RWPE1 (cell line): ENCODE measurements at regions not wholly inside any gene's neighbourhood (a gene's known extent, or its start where the extent isn't known, plus 50 kb on each side); places are given as distances from the start of the nearest gene placed in this dataset.

Experiments
- CTCF ChIA-PET: fragments of 350-600 bp; sonication (Branson Sonifier 250); formaldehyde crosslinking; extraction: SDS; loops from one replicate; lab custom pipeline; 2021; lab: Yijun Ruan, JAX
- POLR2A ChIA-PET: fragments of 400-600 bp; formaldehyde crosslinking; extraction: SDS; loops from one replicate; lab custom pipeline; 2020; ENCODE audit warnings: antibody characterized with exemption; ENCODE audit not compliant: low non-redundant PET; lab: Yijun Ruan, JAX
- DNase-seq: peaks from one replicate; pipeline ENCODE4 v3.0.0; 2012; ENCODE audit warnings: low spot score
- H3K27ac ChIP-seq: fragments of 450-650 bp; 2 replicates; pipeline ENCODE4 v1.5.1; 2017
- TF ChIP-seq, protein P1 (sequence below): fragments of 450-650 bp; conservative IDR thresholded peaks from 2 replicates; pipeline ENCODE4 v1.5.1; 2017; ENCODE audit warnings: low read depth, mild to moderate bottlenecking

DNA sequence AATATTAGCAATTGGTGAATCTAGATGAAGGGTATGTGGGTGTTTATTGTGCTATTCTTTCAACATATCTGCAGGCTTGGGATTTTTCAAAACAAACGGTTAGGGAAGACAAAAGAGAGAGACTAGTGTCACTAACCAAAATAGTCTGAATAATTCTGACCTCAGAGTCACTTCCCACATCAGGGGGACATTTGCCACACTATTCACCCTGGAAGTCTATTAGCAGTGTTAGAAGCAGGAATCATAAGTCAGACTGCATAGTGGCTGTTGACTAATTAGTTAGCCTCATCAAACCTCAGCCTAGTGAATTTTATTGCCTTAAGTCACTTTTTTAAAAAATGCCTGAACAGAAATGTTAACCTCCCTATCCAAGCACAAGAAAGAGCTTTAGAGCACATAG lies 169.2 kb upstream of the RGMB start:
- POLR2A ChIA-PET: no interaction called here
- H3K27ac ChIP-seq: no peak overlapping the region

DNA sequence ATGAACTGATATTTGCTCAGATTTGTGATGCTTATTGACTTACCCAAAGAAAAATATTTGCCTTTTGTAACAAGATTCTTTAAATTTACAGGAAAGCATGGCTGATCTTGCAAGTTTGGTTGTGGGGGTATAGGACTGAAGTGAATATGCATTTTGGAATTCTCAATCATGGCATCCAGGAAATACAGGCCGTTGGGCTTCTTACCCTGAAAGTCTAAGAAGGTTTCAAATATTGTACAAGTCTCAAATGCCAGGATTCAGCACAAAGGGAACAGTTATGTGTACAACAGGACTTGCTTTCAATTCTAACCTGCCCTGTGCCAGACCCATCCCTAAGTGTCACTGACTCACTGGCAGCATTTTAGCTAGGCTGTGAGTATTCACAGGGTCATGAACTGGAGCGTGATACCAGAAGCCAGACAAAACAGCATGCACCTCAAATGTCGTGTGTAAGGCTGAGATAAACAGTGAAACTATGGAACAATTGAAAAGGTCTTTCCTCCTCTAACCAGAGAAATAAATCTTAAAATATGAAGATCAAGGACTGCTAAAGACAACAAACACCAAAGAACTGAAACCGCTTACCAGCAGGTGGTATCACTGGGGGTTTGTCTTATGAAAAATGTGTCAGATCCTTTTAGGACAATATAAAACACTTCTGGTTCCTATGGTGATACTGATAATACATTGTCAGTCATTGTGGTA lies 168.6 kb upstream of the RGMB start:
- POLR2A ChIA-PET: no interaction called here
- H3K27ac ChIP-seq: no peak overlapping the region
- TF ChIP-seq, protein P1, sequence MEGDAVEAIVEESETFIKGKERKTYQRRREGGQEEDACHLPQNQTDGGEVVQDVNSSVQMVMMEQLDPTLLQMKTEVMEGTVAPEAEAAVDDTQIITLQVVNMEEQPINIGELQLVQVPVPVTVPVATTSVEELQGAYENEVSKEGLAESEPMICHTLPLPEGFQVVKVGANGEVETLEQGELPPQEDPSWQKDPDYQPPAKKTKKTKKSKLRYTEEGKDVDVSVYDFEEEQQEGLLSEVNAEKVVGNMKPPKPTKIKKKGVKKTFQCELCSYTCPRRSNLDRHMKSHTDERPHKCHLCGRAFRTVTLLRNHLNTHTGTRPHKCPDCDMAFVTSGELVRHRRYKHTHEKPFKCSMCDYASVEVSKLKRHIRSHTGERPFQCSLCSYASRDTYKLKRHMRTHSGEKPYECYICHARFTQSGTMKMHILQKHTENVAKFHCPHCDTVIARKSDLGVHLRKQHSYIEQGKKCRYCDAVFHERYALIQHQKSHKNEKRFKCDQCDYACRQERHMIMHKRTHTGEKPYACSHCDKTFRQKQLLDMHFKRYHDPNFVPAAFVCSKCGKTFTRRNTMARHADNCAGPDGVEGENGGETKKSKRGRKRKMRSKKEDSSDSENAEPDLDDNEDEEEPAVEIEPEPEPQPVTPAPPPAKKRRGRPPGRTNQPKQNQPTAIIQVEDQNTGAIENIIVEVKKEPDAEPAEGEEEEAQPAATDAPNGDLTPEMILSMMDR: no peak
- no peak for DNase-seq
- CTCF ChIA-PET: no interaction called here

More for the DNA sequence above, 169.2 kb upstream of the RGMB start:
- DNase-seq: no peak
- TF ChIP-seq, protein P1: no peak
- CTCF ChIA-PET: no interaction called here

DNA sequence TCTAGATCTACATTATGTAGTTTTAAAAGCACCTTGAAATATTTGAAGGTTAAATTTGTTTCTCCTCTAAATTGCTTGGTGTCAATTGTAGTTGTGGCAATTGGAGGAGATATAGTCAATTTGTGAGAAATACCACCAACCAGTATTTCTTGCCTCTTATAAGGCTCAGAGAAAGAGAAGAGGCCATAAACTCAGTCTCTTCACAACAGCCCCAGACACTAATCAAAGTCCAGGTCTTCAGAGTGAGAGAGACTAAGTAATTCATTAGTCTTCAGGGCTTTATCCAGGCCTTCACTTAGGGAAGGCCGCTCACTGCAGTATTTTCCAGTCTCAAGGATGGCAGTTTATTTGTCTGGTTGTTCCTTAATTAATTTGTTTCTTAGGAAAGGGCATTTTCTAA lies 168.0 kb upstream of the RGMB start:
- no peak for DNase-seq
- CTCF ChIA-PET: no interaction called here
- no peak overlapping the region for H3K27ac ChIP-seq
- POLR2A ChIA-PET: no interaction called here
- TF ChIP-seq, protein P1: no peak

DNA sequence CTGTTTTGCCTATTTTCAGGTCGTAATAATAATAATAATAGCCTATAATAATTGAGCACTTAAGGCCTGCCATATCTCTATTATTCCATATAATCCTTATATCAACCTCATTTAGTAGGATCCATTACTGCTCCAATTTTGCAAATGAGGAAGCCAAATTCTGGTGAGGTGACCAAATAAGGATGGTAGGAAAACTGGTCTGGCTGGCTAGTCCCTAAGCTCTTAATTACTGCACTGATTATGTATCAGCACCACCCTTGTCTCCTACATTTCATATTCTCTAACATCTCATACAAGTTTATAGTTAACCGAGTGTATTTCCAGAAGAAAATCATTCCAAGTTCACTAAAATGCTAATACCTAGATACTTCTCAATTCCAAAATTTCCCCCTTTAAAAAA lies 166.5 kb upstream of the RGMB start:
- ChIA-PET CTCF (no interaction called here), POLR2A (no interaction called here)
- no peak for DNase-seq
- TF ChIP-seq, protein P1: no peak
- H3K27ac ChIP-seq: no peak overlapping the region

DNA sequence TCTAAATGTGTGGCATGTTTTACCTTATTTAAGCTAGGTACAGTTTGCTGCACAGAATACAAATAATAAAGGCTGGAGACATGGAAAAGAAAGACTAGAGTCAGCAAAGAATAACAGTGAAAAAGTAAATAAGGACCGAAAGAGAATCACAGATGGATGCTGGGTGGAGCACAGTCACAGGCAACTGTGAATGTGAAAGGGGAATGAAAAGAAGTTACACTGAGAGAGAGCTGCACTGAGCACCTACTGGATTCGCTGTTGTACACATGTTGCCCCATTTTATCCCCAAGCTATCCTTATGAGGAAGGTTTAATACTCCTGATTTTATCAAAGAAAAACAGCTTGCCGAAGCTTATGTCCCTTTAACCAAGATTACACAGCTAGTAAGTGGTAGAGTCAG lies 165.4 kb upstream of the RGMB start:
- DNase-seq: no peak
- TF ChIP-seq, protein P1: no peak
- POLR2A ChIA-PET: no interaction called here
- CTCF ChIA-PET: no interaction called here
- no peak overlapping the region for H3K27ac ChIP-seq

DNA sequence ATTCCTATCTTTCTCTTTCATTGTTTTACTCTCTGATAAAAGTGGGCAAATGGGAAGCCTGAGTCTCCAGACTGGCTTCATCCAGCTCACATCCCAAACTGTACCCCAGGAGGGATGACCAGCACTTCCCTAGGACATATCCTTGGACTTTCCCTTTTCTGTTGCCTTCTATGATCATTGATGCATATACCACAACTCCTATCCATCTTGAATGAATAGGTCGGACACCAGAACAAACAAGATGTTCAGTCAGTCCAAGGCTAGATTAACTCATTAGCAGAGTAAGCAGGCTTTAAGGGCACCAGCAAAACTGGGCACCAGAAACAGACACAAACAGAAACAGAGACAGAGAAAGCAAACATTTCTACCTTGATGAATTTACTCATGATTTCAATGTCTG lies 159.1 kb upstream of the RGMB start:
- DNase-seq: no peak
- no peak overlapping the region for H3K27ac ChIP-seq
- POLR2A ChIA-PET: no interaction called here
- CTCF ChIA-PET: no interaction called here
- TF ChIP-seq, protein P1: no peak
